Ishikawa (cell line): ENCODE measurements at regions not wholly inside any gene's neighbourhood (a gene's known extent, or its start where the extent isn't known, plus 50 kb on each side); places are given as distances from the start of the nearest gene placed in this dataset.

Experiments used
- CEBPB ChIP-seq: IDR thresholded peaks from 2 replicates; pipeline ENCODE4 v1.6.1; 2012
- EGR1 ChIP-seq: IDR thresholded peaks from 2 replicates; pipeline ENCODE4 v1.6.1; 2012
- EP300 ChIP-seq: IDR thresholded peaks from 2 replicates; pipeline ENCODE4 v1.6.1; 2012; ENCODE audit warnings: borderline replicate concordance
- FOXM1 ChIP-seq: IDR thresholded peaks from 2 replicates; pipeline ENCODE4 v1.6.1; 2012; ENCODE audit warnings: low read depth, borderline replicate concordance
- MAX ChIP-seq: IDR thresholded peaks from 2 replicates; pipeline ENCODE4 v1.6.1; 2012
- NFIC ChIP-seq: IDR thresholded peaks from 2 replicates; pipeline ENCODE4 v1.6.1; 2012
- RAD21 ChIP-seq: IDR thresholded peaks from 2 replicates; pipeline ENCODE4 v1.6.1; 2012; ENCODE audit warnings: low read depth
- REST ChIP-seq: IDR thresholded peaks from 2 replicates; pipeline ENCODE4 v1.6.1; 2012; ENCODE audit warnings: low read depth, mild to moderate bottlenecking
- TAF1 ChIP-seq: IDR thresholded peaks from 2 replicates; pipeline ENCODE4 v1.6.1; 2012; ENCODE audit warnings: low read depth, mild to moderate bottlenecking
- TCF12 ChIP-seq: IDR thresholded peaks from 2 replicates; pipeline ENCODE4 v1.6.1; 2012; ENCODE audit warnings: low read depth
- TEAD4 ChIP-seq: IDR thresholded peaks from 2 replicates; pipeline ENCODE4 v1.6.1; 2012
- USF1 ChIP-seq: IDR thresholded peaks from 2 replicates; pipeline ENCODE4 v1.6.1; 2012
- YY1 ChIP-seq: IDR thresholded peaks from 2 replicates; pipeline ENCODE4 v1.6.1; 2012; ENCODE audit warnings: low read depth
- ZBTB7A ChIP-seq: IDR thresholded peaks from 2 replicates; pipeline ENCODE4 v1.6.1; 2012; ENCODE audit warnings: low read depth

GRCh38 chr4:160492181-160492580, 1389.3 kb downstream of the RAPGEF2 start:
- TF ChIP-seq MAX (no peak), REST (no peak), EP300 (no peak), EGR1 (no peak), TCF12 (no peak), CEBPB (no peak), NFIC (no peak), RAD21 (no peak), YY1 (no peak), USF1 (no peak), TAF1 (no peak), FOXM1 (no peak), TEAD4 (no peak), ZBTB7A (no peak)
